ENCODE measurements at regions not wholly inside any gene's neighbourhood (a gene's known extent, or its start where the extent isn't known, plus 50 kb on each side); places are given as distances from the start of the nearest gene placed in this dataset.

GRCh38 chr20:58064411-58065010 is 163.9 kb downstream of the ANKRD60 start:
- peaks cover 0 to 6% (median 0%) of the 10 kb centered on the region in 7 donors for H3K9me3 Mint-ChIP-seq
- no peak overlapping the region for H3K27ac Mint-ChIP-seq
- no peaks in the 10 kb centered on the region for H3K36me3 ChIP-seq (ENCODE audit: control insufficient read depth, insufficient read depth, low read length)
- no peaks in the 10 kb centered on the region for H3K4me1 ChIP-seq (ENCODE audit: control insufficient read depth, insufficient read depth, low read length, poor library complexity, severe bottlenecking)
- ATAC-seq (ENCODE audit: low read depth in 2 of 2) (no peak), DNase-seq (no peak)
- H3K27me3 ChIP-seq (ENCODE audit: control insufficient read depth, insufficient read depth, low read length) = peaks cover 2% of the 10 kb centered on the region
- H3K27me3 Mint-ChIP-seq = peaks cover 20% of the 10 kb centered on the region
- no peaks in the 10 kb centered on the region for H3K36me3 Mint-ChIP-seq
- H3K4me3 ChIP-seq (ENCODE audit: low read depth, low read length) = no peak overlapping the region
- peak overlapping the region in 1 of 4 donors; percentile 11 for H3K4me3 Mint-ChIP-seq
- H3K4me1 Mint-ChIP-seq = no peaks in the 10 kb centered on the region
- peaks cover 0 to 2% of the 10 kb centered on the region in 2 experiments for H3K9me3 ChIP-seq (ENCODE audit: control insufficient read depth in 2 of 2, low read length in 2 of 2)
- H3K27ac ChIP-seq (ENCODE audit: insufficient read depth, low read length, poor library complexity, severe bottlenecking) = no peak overlapping the region

- H3K36me3 Mint-ChIP-seq = no peaks in the 10 kb centered on the region
- Histone ChIP-seq H3K4me3 (ENCODE audit: low read depth, low read length) (no peak overlapping the region), H3K36me3 (ENCODE audit: control insufficient read depth, insufficient read depth, low read length) (no peaks in the 10 kb centered on the region), H3K9me3 (ENCODE audit: control insufficient read depth in 2 of 2, low read length in 2 of 2) (peaks cover 0 to 2% of the 10 kb centered on the region in 2 experiments), H3K4me1 (ENCODE audit: control insufficient read depth, insufficient read depth, low read length, poor library complexity, severe bottlenecking) (no peaks in the 10 kb centered on the region), H3K27me3 (ENCODE audit: control insufficient read depth, insufficient read depth, low read length) (no peaks in the 10 kb centered on the region), H3K27ac (ENCODE audit: insufficient read depth, low read length, poor library complexity, severe bottlenecking) (no peak overlapping the region)
- DNase-seq (no peak), ATAC-seq (ENCODE audit: low read depth in 2 of 2) (no peak)
- no peak overlapping the region for H3K4me3 Mint-ChIP-seq
- H3K9me3 Mint-ChIP-seq = peaks cover 0 to 4% (median 2%) of the 10 kb centered on the region in 7 donors
- H3K27ac Mint-ChIP-seq = no peak overlapping the region
- H3K27me3 Mint-ChIP-seq = peaks cover 23% of the 10 kb centered on the region
- no peaks in the 10 kb centered on the region for H3K4me1 Mint-ChIP-seq
Measured at GRCh38 chr20:58059260-58059544, 169.3 kb downstream of the ANKRD60 start.

- H3K36me3 Mint-ChIP-seq = no peaks in the 10 kb centered on the region
- no peaks in the 10 kb centered on the region for H3K36me3 ChIP-seq (ENCODE audit: control insufficient read depth, insufficient read depth, low read length)
- H3K27me3 Mint-ChIP-seq = peaks cover 23% of the 10 kb centered on the region
- ATAC-seq (ENCODE audit: low read depth in 2 of 2) (no peak), DNase-seq (no peak)
- no peak overlapping the region for H3K4me3 ChIP-seq (ENCODE audit: low read depth, low read length)
- no peaks in the 10 kb centered on the region for H3K27me3 ChIP-seq (ENCODE audit: control insufficient read depth, insufficient read depth, low read length)
- H3K4me1 Mint-ChIP-seq = no peaks in the 10 kb centered on the region
- H3K27ac Mint-ChIP-seq = no peak overlapping the region
- no peak overlapping the region for H3K27ac ChIP-seq (ENCODE audit: insufficient read depth, low read length, poor library complexity, severe bottlenecking)
- H3K4me1 ChIP-seq (ENCODE audit: control insufficient read depth, insufficient read depth, low read length, poor library complexity, severe bottlenecking) = no peaks in the 10 kb centered on the region
- peaks cover 0 to 4% (median 2%) of the 10 kb centered on the region in 7 donors for H3K9me3 Mint-ChIP-seq
- no peak overlapping the region for H3K4me3 Mint-ChIP-seq
- peaks cover 0 to 2% of the 10 kb centered on the region in 2 experiments for H3K9me3 ChIP-seq (ENCODE audit: control insufficient read depth in 2 of 2, low read length in 2 of 2)
Measured at GRCh38 chr20:58058421-58059259, 169.8 kb downstream of the ANKRD60 start.

GRCh38 chr20:58056921-58057686 is 171.3 kb downstream of the ANKRD60 start:
- Mint-ChIP-seq H3K27ac (no peak overlapping the region), H3K4me3 (no peak overlapping the region), H3K36me3 (no peaks in the 10 kb centered on the region), H3K27me3 (peaks cover 23% of the 10 kb centered on the region), H3K9me3 (peaks cover 0 to 4% (median 1%) of the 10 kb centered on the region in 7 donors), H3K4me1 (no peaks in the 10 kb centered on the region)
- H3K27me3 ChIP-seq (ENCODE audit: control insufficient read depth, insufficient read depth, low read length) = no peaks in the 10 kb centered on the region
- no peaks in the 10 kb centered on the region for H3K4me1 ChIP-seq (ENCODE audit: control insufficient read depth, insufficient read depth, low read length, poor library complexity, severe bottlenecking)
- H3K36me3 ChIP-seq (ENCODE audit: control insufficient read depth, insufficient read depth, low read length) = no peaks in the 10 kb centered on the region
- H3K27ac ChIP-seq (ENCODE audit: insufficient read depth, low read length, poor library complexity, severe bottlenecking) = no peak overlapping the region
- ATAC-seq (ENCODE audit: low read depth in 2 of 2) (no peak), DNase-seq (no peak)
- no peak overlapping the region for H3K4me3 ChIP-seq (ENCODE audit: low read depth, low read length)
- peaks cover 0 to 1% of the 10 kb centered on the region in 2 experiments for H3K9me3 ChIP-seq (ENCODE audit: control insufficient read depth in 2 of 2, low read length in 2 of 2)

GRCh38 chr20:58056021-58056591 is 172.3 kb downstream of the ANKRD60 start:
- H3K4me3 Mint-ChIP-seq = no peak overlapping the region
- H3K36me3 ChIP-seq (ENCODE audit: control insufficient read depth, insufficient read depth, low read length) = no peaks in the 10 kb centered on the region
- no peak overlapping the region for H3K27ac ChIP-seq (ENCODE audit: insufficient read depth, low read length, poor library complexity, severe bottlenecking)
- no peaks in the 10 kb centered on the region for H3K27me3 ChIP-seq (ENCODE audit: control insufficient read depth, insufficient read depth, low read length)
- H3K9me3 Mint-ChIP-seq = peaks cover 0 to 9% (median 6%) of the 10 kb centered on the region in 7 donors
- H3K27ac Mint-ChIP-seq = no peak overlapping the region
- H3K4me3 ChIP-seq (ENCODE audit: low read depth, low read length) = no peak overlapping the region
- no peaks in the 10 kb centered on the region for H3K4me1 ChIP-seq (ENCODE audit: control insufficient read depth, insufficient read depth, low read length, poor library complexity, severe bottlenecking)
- H3K27me3 Mint-ChIP-seq = peaks cover 21% of the 10 kb centered on the region
- ATAC-seq (ENCODE audit: low read depth in 2 of 2) = no peak
- DNase-seq = no peak
- H3K36me3 Mint-ChIP-seq = no peaks in the 10 kb centered on the region
- H3K4me1 Mint-ChIP-seq = no peaks in the 10 kb centered on the region
- H3K9me3 ChIP-seq (ENCODE audit: control insufficient read depth in 2 of 2, low read length in 2 of 2) = peaks cover 0 to 7% of the 10 kb centered on the region in 2 experiments

GRCh38 chr20:58054780-58055373 is 173.6 kb downstream of the ANKRD60 start:
- Mint-ChIP-seq H3K9me3 (peaks cover 0 to 17% (median 5%) of the 10 kb centered on the region in 7 donors), H3K27me3 (peaks cover 13% of the 10 kb centered on the region), H3K4me1 (no peaks in the 10 kb centered on the region), H3K36me3 (no peaks in the 10 kb centered on the region), H3K4me3 (no peak overlapping the region), H3K27ac (no peak overlapping the region)
- Histone ChIP-seq H3K27ac (ENCODE audit: insufficient read depth, low read length, poor library complexity, severe bottlenecking) (no peak overlapping the region), H3K36me3 (ENCODE audit: control insufficient read depth, insufficient read depth, low read length) (no peaks in the 10 kb centered on the region), H3K4me1 (ENCODE audit: control insufficient read depth, insufficient read depth, low read length, poor library complexity, severe bottlenecking) (no peaks in the 10 kb centered on the region), H3K27me3 (ENCODE audit: control insufficient read depth, insufficient read depth, low read length) (no peaks in the 10 kb centered on the region), H3K9me3 (ENCODE audit: control insufficient read depth in 2 of 2, low read length in 2 of 2) (peaks cover 0 to 8% of the 10 kb centered on the region in 2 experiments), H3K4me3 (ENCODE audit: low read depth, low read length) (no peak overlapping the region)
- DNase-seq (no peak), ATAC-seq (ENCODE audit: low read depth in 2 of 2) (no peak)

GRCh38 chr20:58054082-58054779 is 174.2 kb downstream of the ANKRD60 start:
- H3K27ac Mint-ChIP-seq = no peak overlapping the region
- Histone ChIP-seq H3K4me1 (ENCODE audit: control insufficient read depth, insufficient read depth, low read length, poor library complexity, severe bottlenecking) (no peaks in the 10 kb centered on the region), H3K9me3 (ENCODE audit: control insufficient read depth in 2 of 2, low read length in 2 of 2) (peaks cover 0 to 8% of the 10 kb centered on the region in 2 experiments), H3K4me3 (ENCODE audit: low read depth, low read length) (no peak overlapping the region), H3K36me3 (ENCODE audit: control insufficient read depth, insufficient read depth, low read length) (no peaks in the 10 kb centered on the region), H3K27ac (ENCODE audit: insufficient read depth, low read length, poor library complexity, severe bottlenecking) (no peak overlapping the region), H3K27me3 (ENCODE audit: control insufficient read depth, insufficient read depth, low read length) (no peaks in the 10 kb centered on the region)
- peaks cover 0 to 23% (median 5%) of the 10 kb centered on the region in 7 donors for H3K9me3 Mint-ChIP-seq
- DNase-seq (no peak), ATAC-seq (ENCODE audit: low read depth in 2 of 2) (no peak)
- H3K27me3 Mint-ChIP-seq = peaks cover 8% of the 10 kb centered on the region
- H3K36me3 Mint-ChIP-seq = no peaks in the 10 kb centered on the region
- H3K4me1 Mint-ChIP-seq = no peaks in the 10 kb centered on the region
- H3K4me3 Mint-ChIP-seq = no peak overlapping the region

Measured in CD4-positive, CD25-positive, alpha-beta regulatory T cell (primary cell).